ENCODE measurements at regions not wholly inside any gene's neighbourhood (a gene's known extent, or its start where the extent isn't known, plus 50 kb on each side); places are given as distances from the start of the nearest gene placed in this dataset.

DNA sequence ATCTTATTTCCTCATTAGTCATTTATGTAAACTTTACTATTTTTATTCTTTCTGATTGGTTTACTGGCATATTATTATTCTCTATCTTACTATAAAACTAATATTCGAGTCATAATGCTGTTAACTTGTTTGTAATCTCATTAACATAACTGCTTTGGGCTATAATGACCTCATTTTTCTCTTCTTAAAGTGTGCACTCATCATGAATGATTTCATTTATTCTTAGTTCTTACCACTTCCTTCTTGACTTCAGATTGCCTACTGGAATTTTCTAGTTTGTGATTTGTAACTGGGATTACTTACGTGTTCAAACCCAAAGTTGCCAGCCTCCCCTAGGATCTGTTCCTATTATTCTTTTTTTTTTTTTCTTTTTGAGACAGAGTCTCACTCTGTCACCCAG is 91.8 kb upstream of the TNFAIP3 start:
- no peak for DNase-seq (ENCODE audit: low read depth in 6 of 9, low spot score in 9 of 9)
- H3K27ac ChIP-seq (ENCODE audit: low read depth in 1 of 2, low read length in 1 of 2), result no peak overlapping the region
- H3K27me3 ChIP-seq (ENCODE audit: control insufficient read depth in 2 of 2, insufficient read depth in 1 of 2, low read length in 1 of 2), result no peaks in the 10 kb centered on the region
- peaks cover 0 to 10% of the 10 kb centered on the region in 2 donors for H3K4me1 ChIP-seq (ENCODE audit: control insufficient read depth in 2 of 2, insufficient read depth in 2 of 2, low read length in 2 of 2)
- H3K4me3 ChIP-seq (ENCODE audit: low read length in 2 of 2), result no peak overlapping the region
- H3K36me3 ChIP-seq (ENCODE audit: control insufficient read depth in 2 of 2, insufficient read depth in 2 of 2, low read length in 1 of 2), result no peaks in the 10 kb centered on the region
- 98% methylated on average over 2 of the region's 2 CpGs for WGBS
- H3K9me3 ChIP-seq (ENCODE audit: control insufficient read depth in 2 of 2, insufficient read depth in 1 of 2, low read length in 1 of 2), result no peaks in the 10 kb centered on the region

DNA sequence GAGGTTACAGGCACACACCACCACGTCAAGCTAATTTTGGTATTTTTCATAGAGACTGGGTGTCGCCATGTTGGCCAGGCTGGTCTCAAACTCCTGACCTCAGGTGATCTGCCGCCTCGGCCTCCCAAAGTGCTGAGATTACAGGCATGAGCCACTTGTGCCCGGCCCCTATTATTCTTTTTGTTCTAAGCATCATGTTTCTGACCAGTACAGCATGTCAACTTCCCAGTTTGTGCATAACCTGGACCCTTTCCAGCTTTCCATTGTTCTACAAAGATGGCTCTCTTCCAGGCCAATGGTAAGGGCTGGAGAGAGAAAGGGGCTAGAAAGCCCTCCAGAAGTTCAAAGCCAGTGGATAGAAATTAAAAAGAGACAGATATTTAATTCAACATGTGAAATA is 91.3 kb upstream of the TNFAIP3 start:
- 98% methylated on average over 5 of the region's 5 CpGs for WGBS
- Histone ChIP-seq H3K27me3 (ENCODE audit: control insufficient read depth in 2 of 2, insufficient read depth in 1 of 2, low read length in 1 of 2) (no peaks in the 10 kb centered on the region), H3K27ac (ENCODE audit: low read depth in 1 of 2, low read length in 1 of 2) (no peak overlapping the region), H3K4me3 (ENCODE audit: low read length in 2 of 2) (no peak overlapping the region), H3K9me3 (ENCODE audit: control insufficient read depth in 2 of 2, insufficient read depth in 1 of 2, low read length in 1 of 2) (no peaks in the 10 kb centered on the region), H3K36me3 (ENCODE audit: control insufficient read depth in 2 of 2, insufficient read depth in 2 of 2, low read length in 1 of 2) (no peaks in the 10 kb centered on the region), H3K4me1 (ENCODE audit: control insufficient read depth in 2 of 2, insufficient read depth in 2 of 2, low read length in 2 of 2) (peaks cover 0 to 15% of the 10 kb centered on the region in 2 donors)
- DNase-seq (ENCODE audit: low read depth in 6 of 9, low spot score in 9 of 9), result no peak

DNA sequence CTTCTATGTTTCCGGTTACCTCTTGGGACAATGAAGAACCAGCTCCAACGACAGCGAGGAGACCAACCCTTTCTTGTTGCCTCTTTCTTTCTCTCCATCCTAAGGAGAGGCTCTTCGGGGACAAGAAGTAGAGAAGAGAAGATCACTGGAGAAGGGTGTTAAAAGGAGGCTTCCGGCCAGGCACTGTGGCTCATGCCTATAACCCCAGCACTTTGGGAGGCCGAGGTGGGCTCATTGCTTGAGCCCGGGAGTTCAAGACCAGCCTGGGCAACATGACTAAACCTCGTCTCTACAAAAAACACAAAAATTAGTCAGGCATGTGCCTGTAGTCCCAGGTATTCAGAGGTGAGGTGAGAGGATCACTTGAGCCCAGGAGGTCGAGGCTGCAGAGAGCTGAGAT is 90.8 kb upstream of the TNFAIP3 start:
- H3K27ac ChIP-seq (ENCODE audit: low read depth in 1 of 2, low read length in 1 of 2), result no peak overlapping the region

DNA sequence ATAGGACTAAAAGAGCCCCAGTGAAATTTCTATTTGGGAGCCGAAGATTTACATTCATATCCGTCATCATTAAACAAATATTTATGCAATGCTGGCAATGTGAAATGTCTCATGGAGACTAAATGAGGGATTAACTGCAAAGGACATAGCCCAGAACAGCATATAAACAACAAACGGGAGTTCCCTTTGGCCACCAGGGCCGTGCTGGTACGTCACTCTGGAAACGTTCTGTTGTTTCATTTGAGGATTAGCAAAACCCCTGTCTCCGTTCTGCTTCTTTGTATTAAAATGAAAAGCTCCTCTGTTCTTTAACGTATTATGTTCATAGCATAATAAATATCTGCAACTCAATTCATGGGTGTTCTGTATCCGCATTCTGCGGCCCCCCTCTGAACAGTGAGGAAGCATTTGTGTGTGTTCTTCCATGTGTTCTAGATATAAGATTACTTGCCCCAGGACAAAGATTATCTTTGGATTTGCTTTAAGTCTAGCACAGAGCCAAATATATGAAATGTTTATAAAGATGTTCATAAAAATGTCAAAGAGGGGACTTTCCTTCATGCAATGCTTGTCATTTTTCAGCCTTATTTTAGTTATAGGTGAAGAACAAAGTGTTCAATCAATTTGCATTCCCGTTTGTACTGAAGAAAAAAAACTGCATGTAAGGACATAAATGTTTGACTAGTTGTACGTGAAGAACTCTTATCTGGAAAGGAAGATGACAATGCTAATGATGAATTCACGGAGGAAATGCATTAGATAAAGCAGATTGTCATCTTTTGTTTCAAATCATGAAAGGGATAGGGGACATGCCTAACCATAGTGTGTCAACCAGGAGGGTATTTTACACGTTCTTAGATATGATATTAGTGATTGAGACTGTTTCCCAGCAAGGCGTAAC is 90.0 kb upstream of the TNFAIP3 start:
- Histone ChIP-seq H3K4me1 (ENCODE audit: control insufficient read depth in 2 of 2, insufficient read depth in 2 of 2, low read length in 2 of 2) (peaks cover 0 to 19% of the 10 kb centered on the region in 2 donors), H3K9me3 (ENCODE audit: control insufficient read depth in 2 of 2, insufficient read depth in 1 of 2, low read length in 1 of 2) (no peaks in the 10 kb centered on the region), H3K27ac (ENCODE audit: low read depth in 1 of 2, low read length in 1 of 2) (no peak overlapping the region), H3K4me3 (ENCODE audit: low read length in 2 of 2) (no peak overlapping the region), H3K36me3 (ENCODE audit: control insufficient read depth in 2 of 2, insufficient read depth in 2 of 2, low read length in 1 of 2) (no peaks in the 10 kb centered on the region), H3K27me3 (ENCODE audit: control insufficient read depth in 2 of 2, insufficient read depth in 1 of 2, low read length in 1 of 2) (no peaks in the 10 kb centered on the region)
- DNase-seq (ENCODE audit: low read depth in 6 of 9, low spot score in 9 of 9), result no peak
- 91% methylated on average over 15 of the region's 15 CpGs for WGBS

More for the DNA sequence above, 90.8 kb upstream of the TNFAIP3 start:
- 98% methylated on average over 9 of the region's 9 CpGs for WGBS
- DNase-seq (ENCODE audit: low read depth in 6 of 9, low spot score in 9 of 9), result no peak
- Histone ChIP-seq H3K27me3 (ENCODE audit: control insufficient read depth in 2 of 2, insufficient read depth in 1 of 2, low read length in 1 of 2) (no peaks in the 10 kb centered on the region), H3K9me3 (ENCODE audit: control insufficient read depth in 2 of 2, insufficient read depth in 1 of 2, low read length in 1 of 2) (no peaks in the 10 kb centered on the region), H3K4me1 (ENCODE audit: control insufficient read depth in 2 of 2, insufficient read depth in 2 of 2, low read length in 2 of 2) (peaks cover 0 to 19% of the 10 kb centered on the region in 2 donors), H3K4me3 (ENCODE audit: low read length in 2 of 2) (no peak overlapping the region), H3K36me3 (ENCODE audit: control insufficient read depth in 2 of 2, insufficient read depth in 2 of 2, low read length in 1 of 2) (no peaks in the 10 kb centered on the region)

DNA sequence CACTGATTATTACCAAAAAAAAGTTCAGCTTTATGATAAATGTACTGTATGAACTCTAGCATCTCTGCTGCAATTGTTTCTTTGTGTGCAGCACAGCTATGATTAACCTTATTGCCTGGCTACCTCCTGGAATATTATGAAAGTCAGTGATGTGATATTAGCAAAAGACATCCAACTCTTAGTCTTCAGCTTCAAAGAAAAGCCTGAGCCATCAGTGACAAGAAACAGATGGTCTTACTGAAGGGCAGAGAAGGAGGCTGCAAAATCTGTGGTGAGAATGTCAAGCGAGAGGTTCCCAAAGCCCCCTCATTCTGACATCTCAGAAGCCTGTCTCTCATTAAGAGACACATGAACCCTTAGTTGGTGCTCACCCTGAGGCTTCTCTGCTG is 89.4 kb upstream of the TNFAIP3 start:
- WGBS, result 100% methylated on average over 1 of the region's 1 CpG
- Histone ChIP-seq H3K27me3 (ENCODE audit: control insufficient read depth in 2 of 2, insufficient read depth in 1 of 2, low read length in 1 of 2) (no peaks in the 10 kb centered on the region), H3K36me3 (ENCODE audit: control insufficient read depth in 2 of 2, insufficient read depth in 2 of 2, low read length in 1 of 2) (no peaks in the 10 kb centered on the region), H3K4me1 (ENCODE audit: control insufficient read depth in 2 of 2, insufficient read depth in 2 of 2, low read length in 2 of 2) (peaks cover 0 to 19% of the 10 kb centered on the region in 2 donors), H3K27ac (ENCODE audit: low read depth in 1 of 2, low read length in 1 of 2) (no peak overlapping the region), H3K4me3 (ENCODE audit: low read length in 2 of 2) (no peak overlapping the region), H3K9me3 (ENCODE audit: control insufficient read depth in 2 of 2, insufficient read depth in 1 of 2, low read length in 1 of 2) (no peaks in the 10 kb centered on the region)
- no peak for DNase-seq (ENCODE audit: low read depth in 6 of 9, low spot score in 9 of 9)

DNA sequence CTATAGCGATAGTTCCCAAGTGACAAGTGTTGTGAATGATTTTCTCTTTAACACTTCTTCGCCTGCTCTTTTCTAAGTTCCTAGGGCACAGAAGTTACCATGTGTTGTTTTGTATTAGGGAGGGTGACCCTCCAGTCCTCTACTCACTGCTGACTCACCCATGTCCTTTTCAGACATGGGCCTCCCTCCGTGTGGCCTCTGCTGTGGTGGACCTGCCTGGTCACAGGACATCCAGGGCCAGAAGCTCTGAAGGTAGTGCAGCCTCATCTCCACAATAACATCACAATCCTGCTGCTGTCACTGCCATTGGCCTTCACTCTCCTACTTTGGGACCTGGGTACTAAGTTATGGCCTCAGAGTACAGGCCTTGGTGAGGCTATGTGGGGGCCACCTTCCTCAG is 87.1 kb upstream of the TNFAIP3 start:
- Histone ChIP-seq H3K36me3 (ENCODE audit: control insufficient read depth in 2 of 2, insufficient read depth in 2 of 2, low read length in 1 of 2) (no peaks in the 10 kb centered on the region), H3K9me3 (ENCODE audit: control insufficient read depth in 2 of 2, insufficient read depth in 1 of 2, low read length in 1 of 2) (no peaks in the 10 kb centered on the region), H3K27ac (ENCODE audit: low read depth in 1 of 2, low read length in 1 of 2) (no peak overlapping the region), H3K27me3 (ENCODE audit: control insufficient read depth in 2 of 2, insufficient read depth in 1 of 2, low read length in 1 of 2) (no peaks in the 10 kb centered on the region), H3K4me1 (ENCODE audit: control insufficient read depth in 2 of 2, insufficient read depth in 2 of 2, low read length in 2 of 2) (peaks cover 0 to 19% of the 10 kb centered on the region in 2 donors), H3K4me3 (ENCODE audit: low read length in 2 of 2) (no peak overlapping the region)
- no peak for DNase-seq (ENCODE audit: low read depth in 6 of 9, low spot score in 9 of 9)
- 97% methylated on average over 3 of the region's 3 CpGs for WGBS

DNA sequence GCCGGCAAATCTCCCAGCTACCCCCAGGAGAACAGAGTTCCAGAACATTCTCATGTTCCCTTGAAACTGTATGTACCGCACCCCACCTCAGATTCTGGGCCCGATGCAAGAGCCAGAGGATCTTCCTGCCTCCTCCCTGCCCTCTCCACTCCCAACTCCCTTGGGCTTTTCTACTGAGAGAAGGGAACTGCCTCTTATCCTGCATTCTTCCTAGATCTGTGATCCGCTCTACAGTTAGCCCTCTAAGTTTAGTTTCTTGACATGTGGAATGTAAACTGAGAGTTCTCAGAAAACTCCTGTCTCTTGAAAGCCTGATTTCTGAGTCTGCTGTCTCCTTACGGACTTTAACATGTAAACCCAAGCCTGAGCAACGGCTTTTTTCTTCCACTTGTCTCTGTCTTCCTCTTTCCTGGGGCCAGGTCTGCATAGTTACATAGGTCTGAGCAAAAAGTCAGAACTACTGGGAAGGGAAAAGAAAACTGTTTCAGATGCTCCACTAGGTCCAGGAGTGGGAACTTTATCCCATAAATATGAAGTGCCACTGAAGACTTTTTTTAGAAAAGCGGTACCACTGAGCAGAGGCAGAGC is 86.5 kb upstream of the TNFAIP3 start:
- WGBS, result 88% methylated on average over 7 of the region's 7 CpGs
- no peaks in the 10 kb centered on the region for H3K36me3 ChIP-seq (ENCODE audit: control insufficient read depth in 2 of 2, insufficient read depth in 2 of 2, low read length in 1 of 2)
- no peak overlapping the region for H3K27ac ChIP-seq (ENCODE audit: low read depth in 1 of 2, low read length in 1 of 2)
- no peaks in the 10 kb centered on the region for H3K27me3 ChIP-seq (ENCODE audit: control insufficient read depth in 2 of 2, insufficient read depth in 1 of 2, low read length in 1 of 2)
- H3K4me1 ChIP-seq (ENCODE audit: control insufficient read depth in 2 of 2, insufficient read depth in 2 of 2, low read length in 2 of 2), result peaks cover 0 to 19% of the 10 kb centered on the region in 2 donors
- no peak for DNase-seq (ENCODE audit: low read depth in 6 of 9, low spot score in 9 of 9)
- no peak overlapping the region for H3K4me3 ChIP-seq (ENCODE audit: low read length in 2 of 2)
- H3K9me3 ChIP-seq (ENCODE audit: control insufficient read depth in 2 of 2, insufficient read depth in 1 of 2, low read length in 1 of 2), result no peaks in the 10 kb centered on the region

DNA sequence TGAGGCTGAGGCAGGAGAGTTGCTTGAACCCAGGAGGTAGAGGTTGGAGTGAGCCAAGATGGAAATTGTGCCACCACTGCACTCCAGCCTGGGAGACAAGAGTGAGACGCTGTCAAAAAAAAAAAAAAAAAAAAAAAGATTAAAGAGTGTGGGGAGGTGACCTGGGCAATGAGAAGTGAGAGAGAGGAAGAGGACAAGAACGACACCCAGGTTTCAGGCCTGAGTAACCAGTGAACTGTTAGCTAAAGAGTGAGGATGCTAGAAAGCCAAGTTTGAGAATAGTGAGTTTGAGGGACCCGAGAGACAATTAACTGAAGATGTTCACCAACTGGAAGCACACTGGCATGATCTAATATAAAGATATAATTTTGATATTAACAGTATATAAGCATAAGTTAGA is 85.4 kb upstream of the TNFAIP3 start:
- Histone ChIP-seq H3K27me3 (ENCODE audit: control insufficient read depth in 2 of 2, insufficient read depth in 1 of 2, low read length in 1 of 2) (no peaks in the 10 kb centered on the region), H3K36me3 (ENCODE audit: control insufficient read depth in 2 of 2, insufficient read depth in 2 of 2, low read length in 1 of 2) (no peaks in the 10 kb centered on the region), H3K4me1 (ENCODE audit: control insufficient read depth in 2 of 2, insufficient read depth in 2 of 2, low read length in 2 of 2) (peaks cover 0 to 19% of the 10 kb centered on the region in 2 donors), H3K9me3 (ENCODE audit: control insufficient read depth in 2 of 2, insufficient read depth in 1 of 2, low read length in 1 of 2) (no peaks in the 10 kb centered on the region), H3K4me3 (ENCODE audit: low read length in 2 of 2) (no peak overlapping the region), H3K27ac (ENCODE audit: low read depth in 1 of 2, low read length in 1 of 2) (no peak overlapping the region)
- 95% methylated on average over 3 of the region's 3 CpGs for WGBS
- DNase-seq (ENCODE audit: low read depth in 6 of 9, low spot score in 9 of 9), result no peak

DNA sequence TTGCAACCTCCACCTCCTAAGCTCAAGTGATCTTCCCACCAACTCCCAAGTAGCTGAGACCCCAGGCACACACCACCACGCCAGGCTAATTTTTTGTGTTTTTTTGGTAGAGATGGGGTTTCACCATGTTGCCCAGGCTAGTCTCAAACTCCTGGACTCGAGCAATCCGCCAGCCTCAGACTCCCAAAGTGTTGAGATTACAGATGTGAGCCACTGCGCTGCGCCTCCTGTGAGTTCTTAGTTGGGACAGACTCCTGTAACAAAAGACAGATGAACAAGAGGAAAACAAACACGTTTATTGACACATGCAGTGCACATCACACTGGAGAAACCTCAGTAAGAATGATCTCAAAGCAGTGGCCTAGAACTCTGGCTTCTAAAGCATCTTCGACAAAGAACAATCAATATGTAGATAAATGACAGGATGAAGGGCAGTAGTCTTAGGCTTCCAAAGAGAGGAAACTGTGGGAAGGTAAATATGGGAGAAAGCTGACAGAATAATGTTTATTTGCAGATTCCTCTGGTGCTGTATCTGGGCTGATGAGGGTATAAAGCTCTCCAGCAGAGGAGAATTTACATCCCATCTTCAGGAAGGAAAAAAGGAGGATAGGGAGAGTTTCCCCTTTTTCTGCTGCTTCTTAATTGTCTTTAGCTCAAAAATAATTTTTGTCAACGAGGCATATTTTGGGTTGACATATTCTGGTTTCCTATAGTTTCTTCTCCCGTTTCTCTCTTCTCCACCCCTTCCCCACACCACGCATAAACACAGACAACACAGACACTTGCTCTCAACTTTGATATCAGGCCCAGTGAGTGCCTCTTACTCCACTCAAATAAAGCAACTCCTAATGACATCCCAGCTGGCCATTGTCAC is 84.7 kb upstream of the TNFAIP3 start:
- Histone ChIP-seq H3K4me3 (ENCODE audit: low read length in 2 of 2) (no peak overlapping the region), H3K27ac (ENCODE audit: low read depth in 1 of 2, low read length in 1 of 2) (no peak overlapping the region), H3K9me3 (ENCODE audit: control insufficient read depth in 2 of 2, insufficient read depth in 1 of 2, low read length in 1 of 2) (no peaks in the 10 kb centered on the region), H3K4me1 (ENCODE audit: control insufficient read depth in 2 of 2, insufficient read depth in 2 of 2, low read length in 2 of 2) (peaks cover 0 to 19% of the 10 kb centered on the region in 2 donors), H3K36me3 (ENCODE audit: control insufficient read depth in 2 of 2, insufficient read depth in 2 of 2, low read length in 1 of 2) (no peaks in the 10 kb centered on the region), H3K27me3 (ENCODE audit: control insufficient read depth in 2 of 2, insufficient read depth in 1 of 2, low read length in 1 of 2) (no peaks in the 10 kb centered on the region)
- WGBS, result 97% methylated on average over 10 of the region's 10 CpGs
- DNase-seq (ENCODE audit: low read depth in 6 of 9, low spot score in 9 of 9), result no peak

All from thymus (tissue), 11 donors.